NCI-H226 (cell line): ENCODE measurements at regions not wholly inside any gene's neighbourhood (a gene's known extent, or its start where the extent isn't known, plus 50 kb on each side); places are given as distances from the start of the nearest gene placed in this dataset.
"Not testable (repeated sequence)": the region's sequence is repeated elsewhere in the genome, so short reads cannot be mapped to it uniquely, and the experiment has no call there.

Experiments used
- DNase-seq: peaks from one replicate; pipeline ENCODE4 v3.0.0-alpha.2; 2015

- DNase-seq, result not testable (repeated sequence)
Observed at GRCh38 chr6:4725136-4725760, 51.0 kb upstream of the CDYL start.

- DNase-seq, result not testable (repeated sequence)
Observed at GRCh38 chr6:4724727-4725126, 51.5 kb upstream of the CDYL start.

GRCh38 chr6:4723383-4723782 lies 52.8 kb upstream of the CDYL start:
- DNase-seq, result no peak

- not testable (repeated sequence) for DNase-seq
Observed at GRCh38 chr6:4721368-4721767, 54.8 kb upstream of the CDYL start.

GRCh38 chr6:4719491-4719890 lies 56.7 kb upstream of the CDYL start:
- DNase-seq, result no peak

GRCh38 chr6:4717856-4718255 lies 58.3 kb upstream of the CDYL start:
- DNase-seq, result no peak

- DNase-seq, result no peak
Observed at GRCh38 chr6:4717124-4717523, 59.1 kb upstream of the CDYL start.

- no peak for DNase-seq
Observed at GRCh38 chr6:4714961-4715501, 61.2 kb upstream of the CDYL start.

GRCh38 chr6:4712291-4712690 lies 63.9 kb upstream of the CDYL start:
- DNase-seq, result no peak

GRCh38 chr6:4707011-4707410 lies 69.2 kb upstream of the CDYL start:
- DNase-seq, result no peak

GRCh38 chr6:4705809-4706208 lies 70.4 kb upstream of the CDYL start:
- DNase-seq, result no peak

- DNase-seq, result no peak
Observed at GRCh38 chr6:4703382-4703781, 72.8 kb upstream of the CDYL start.

- DNase-seq, result no peak
Observed at GRCh38 chr6:4698901-4699659, 77.1 kb upstream of the CDYL start.

- DNase-seq, result no peak
Observed at GRCh38 chr6:4693173-4693970, 82.8 kb upstream of the CDYL start.

- no peak for DNase-seq
Observed at GRCh38 chr6:4692664-4693063, 83.5 kb upstream of the CDYL start.

- DNase-seq, result peak; percentile 76
Observed at GRCh38 chr6:4687989-4688947, 87.9 kb upstream of the CDYL start.

- no peak for DNase-seq
Observed at GRCh38 chr6:4687656-4687988, 88.6 kb upstream of the CDYL start.

- no peak for DNase-seq
Observed at GRCh38 chr6:4682431-4683097, 93.6 kb upstream of the CDYL start.

- no peak for DNase-seq
Observed at GRCh38 chr6:4678506-4679300, 97.5 kb upstream of the CDYL start.

GRCh38 chr6:4677751-4678065 lies 98.5 kb upstream of the CDYL start:
- DNase-seq, result no peak
